ENCODE measurements at regions not wholly inside any gene's neighbourhood (a gene's known extent, or its start where the extent isn't known, plus 50 kb on each side); places are given as distances from the start of the nearest gene placed in this dataset.

- TF ChIP-seq, protein P1, sequence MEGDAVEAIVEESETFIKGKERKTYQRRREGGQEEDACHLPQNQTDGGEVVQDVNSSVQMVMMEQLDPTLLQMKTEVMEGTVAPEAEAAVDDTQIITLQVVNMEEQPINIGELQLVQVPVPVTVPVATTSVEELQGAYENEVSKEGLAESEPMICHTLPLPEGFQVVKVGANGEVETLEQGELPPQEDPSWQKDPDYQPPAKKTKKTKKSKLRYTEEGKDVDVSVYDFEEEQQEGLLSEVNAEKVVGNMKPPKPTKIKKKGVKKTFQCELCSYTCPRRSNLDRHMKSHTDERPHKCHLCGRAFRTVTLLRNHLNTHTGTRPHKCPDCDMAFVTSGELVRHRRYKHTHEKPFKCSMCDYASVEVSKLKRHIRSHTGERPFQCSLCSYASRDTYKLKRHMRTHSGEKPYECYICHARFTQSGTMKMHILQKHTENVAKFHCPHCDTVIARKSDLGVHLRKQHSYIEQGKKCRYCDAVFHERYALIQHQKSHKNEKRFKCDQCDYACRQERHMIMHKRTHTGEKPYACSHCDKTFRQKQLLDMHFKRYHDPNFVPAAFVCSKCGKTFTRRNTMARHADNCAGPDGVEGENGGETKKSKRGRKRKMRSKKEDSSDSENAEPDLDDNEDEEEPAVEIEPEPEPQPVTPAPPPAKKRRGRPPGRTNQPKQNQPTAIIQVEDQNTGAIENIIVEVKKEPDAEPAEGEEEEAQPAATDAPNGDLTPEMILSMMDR (IDR thresholded peaks at IDR 0.05; ENCODE audit: low read length) = no peak
- TF ChIP-seq EZH2 (optimal IDR thresholded peaks at IDR 0.05; ENCODE audit: low read depth, low read length) = no peak
Measured at GRCh38 chr15:95588056-95588455, 742.4 kb upstream of the NR2F2 start.

Measured in MM.1S (cell line).